ENCODE measurements at regions not wholly inside any gene's neighbourhood (a gene's known extent, or its start where the extent isn't known, plus 50 kb on each side); places are given as distances from the start of the nearest gene placed in this dataset.

- H3K27me3 Mint-ChIP-seq (ENCODE audit: unreplicated experiment) = peaks cover 1% of the 10 kb centered on the region
- no peak for TF ChIP-seq CTCF (IDR thresholded peaks at IDR 0.05; ENCODE audit: unreplicated experiment)
- no peak overlapping the region for H3K4me3 Mint-ChIP-seq (ENCODE audit: unreplicated experiment)
- H3K27ac Mint-ChIP-seq (ENCODE audit: unreplicated experiment) = no peak overlapping the region
- H3K36me3 Mint-ChIP-seq (ENCODE audit: low read depth, unreplicated experiment) = no peaks in the 10 kb centered on the region
- H3K9me3 Mint-ChIP-seq (ENCODE audit: unreplicated experiment) = no peaks in the 10 kb centered on the region
- no peaks in the 10 kb centered on the region for H3K4me1 Mint-ChIP-seq (ENCODE audit: unreplicated experiment)
- no peak for DNase-seq (ENCODE audit: low spot score)
Observed at GRCh38 chr3:116963802-116964201, 254.2 kb downstream of the TUSC7 start.

- H3K4me3 Mint-ChIP-seq (ENCODE audit: unreplicated experiment) = no peak overlapping the region
- no peak for DNase-seq (ENCODE audit: low spot score)
- H3K9me3 Mint-ChIP-seq (ENCODE audit: unreplicated experiment) = no peaks in the 10 kb centered on the region
- no peak overlapping the region for H3K27ac Mint-ChIP-seq (ENCODE audit: unreplicated experiment)
- H3K36me3 Mint-ChIP-seq (ENCODE audit: low read depth, unreplicated experiment) = no peaks in the 10 kb centered on the region
- no peaks in the 10 kb centered on the region for H3K4me1 Mint-ChIP-seq (ENCODE audit: unreplicated experiment)
- TF ChIP-seq CTCF (IDR thresholded peaks at IDR 0.05; ENCODE audit: unreplicated experiment) = no peak
- H3K27me3 Mint-ChIP-seq (ENCODE audit: unreplicated experiment) = peaks cover 2% of the 10 kb centered on the region
Observed at GRCh38 chr3:116966649-116967048, 257.1 kb downstream of the TUSC7 start.

- H3K27ac Mint-ChIP-seq (ENCODE audit: unreplicated experiment) = no peak overlapping the region
- no peaks in the 10 kb centered on the region for H3K36me3 Mint-ChIP-seq (ENCODE audit: low read depth, unreplicated experiment)
Observed at GRCh38 chr3:116969135-116969534, 259.6 kb downstream of the TUSC7 start.

GRCh38 chr3:116969646-116970045 lies 260.1 kb downstream of the TUSC7 start:
- Mint-ChIP-seq H3K27ac (ENCODE audit: unreplicated experiment) (no peak overlapping the region), H3K9me3 (ENCODE audit: unreplicated experiment) (no peaks in the 10 kb centered on the region), H3K27me3 (ENCODE audit: unreplicated experiment) (peaks cover 2% of the 10 kb centered on the region), H3K36me3 (ENCODE audit: low read depth, unreplicated experiment) (no peaks in the 10 kb centered on the region), H3K4me1 (ENCODE audit: unreplicated experiment) (no peaks in the 10 kb centered on the region), H3K4me3 (ENCODE audit: unreplicated experiment) (no peak overlapping the region)
- TF ChIP-seq CTCF (IDR thresholded peaks at IDR 0.05; ENCODE audit: unreplicated experiment) = no peak
- DNase-seq (ENCODE audit: low spot score) = no peak

More at GRCh38 chr3:116969135-116969534, 259.6 kb downstream of the TUSC7 start:
- Mint-ChIP-seq H3K27me3 (ENCODE audit: unreplicated experiment) (peaks cover 2% of the 10 kb centered on the region), H3K9me3 (ENCODE audit: unreplicated experiment) (no peaks in the 10 kb centered on the region), H3K4me3 (ENCODE audit: unreplicated experiment) (no peak overlapping the region), H3K4me1 (ENCODE audit: unreplicated experiment) (no peaks in the 10 kb centered on the region)
- no peak for TF ChIP-seq CTCF (IDR thresholded peaks at IDR 0.05; ENCODE audit: unreplicated experiment)
- DNase-seq (ENCODE audit: low spot score) = no peak

DNA sequence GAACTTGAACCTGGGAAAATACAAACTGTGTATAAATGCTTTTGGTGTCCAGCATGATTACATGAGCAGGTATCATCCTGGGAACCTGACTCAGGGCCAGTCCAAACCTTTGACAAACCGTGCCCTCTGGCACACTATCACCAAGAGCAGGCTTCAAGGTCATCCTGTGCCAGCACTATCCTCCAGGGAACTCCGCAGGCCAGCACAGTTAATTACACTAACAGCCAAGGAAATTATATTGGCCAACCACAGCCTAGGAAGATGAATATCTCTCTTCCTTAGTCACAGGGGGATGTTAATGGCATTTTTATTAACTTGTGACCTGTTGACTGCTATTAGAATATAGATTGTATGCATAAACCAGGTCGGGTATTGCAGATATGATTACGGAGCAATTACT lies 262.0 kb downstream of the TUSC7 start:
- Mint-ChIP-seq H3K4me1 (ENCODE audit: unreplicated experiment) (no peaks in the 10 kb centered on the region), H3K9me3 (ENCODE audit: unreplicated experiment) (no peaks in the 10 kb centered on the region), H3K4me3 (ENCODE audit: unreplicated experiment) (no peak overlapping the region), H3K27ac (ENCODE audit: unreplicated experiment) (no peak overlapping the region), H3K27me3 (ENCODE audit: unreplicated experiment) (peaks cover 2% of the 10 kb centered on the region), H3K36me3 (ENCODE audit: low read depth, unreplicated experiment) (no peaks in the 10 kb centered on the region)
- no peak for TF ChIP-seq CTCF (IDR thresholded peaks at IDR 0.05; ENCODE audit: unreplicated experiment)
- no peak for DNase-seq (ENCODE audit: low spot score)
